Choroid plexus epithelial cell (primary cell): ENCODE measurements at regions not wholly inside any gene's neighbourhood (a gene's known extent, or its start where the extent isn't known, plus 50 kb on each side); places are given as distances from the start of the nearest gene placed in this dataset.

Source experiments
- DNase-seq: peaks from one replicate; pipeline ENCODE4 v3.0.0-alpha.2; 2010; ENCODE audit warnings: low read depth
- H3K4me3 ChIP-seq: 2 replicates; pipeline ENCODE4 v1.5.1; 2011; ENCODE audit warnings: low read depth, mild to moderate bottlenecking, control low read depth, low read length, moderate library complexity
- CTCF ChIP-seq: conservative IDR thresholded peaks from 2 replicates; pipeline ENCODE4 v1.5.1; 2011; ENCODE audit warnings: low read depth, mild to moderate bottlenecking, control low read depth, inconsistent platforms, low read length, moderate library complexity

- TF ChIP-seq CTCF: no peak
- DNase-seq: no peak
- no peak overlapping the region for H3K4me3 ChIP-seq
Measured at GRCh38 chr15:92839696-92840095, 60.4 kb upstream of the CHD2 start.

GRCh38 chr15:92840149-92840548 lies 60.0 kb upstream of the CHD2 start:
- TF ChIP-seq CTCF: no peak
- H3K4me3 ChIP-seq: no peak overlapping the region
- no peak for DNase-seq

GRCh38 chr15:92843326-92843725 lies 56.8 kb upstream of the CHD2 start:
- no peak for DNase-seq
- TF ChIP-seq CTCF: no peak
- H3K4me3 ChIP-seq: no peak overlapping the region

- no peak for TF ChIP-seq CTCF
- no peak overlapping the region for H3K4me3 ChIP-seq
- no peak for DNase-seq
Measured at GRCh38 chr15:92843814-92844213, 56.3 kb upstream of the CHD2 start.

- no peak overlapping the region for H3K4me3 ChIP-seq
- DNase-seq: peak; percentile 74
- no peak for TF ChIP-seq CTCF
Measured at GRCh38 chr15:92845126-92845508, 55.0 kb upstream of the CHD2 start.

- peak; percentile 51 for DNase-seq
- no peak for TF ChIP-seq CTCF
Measured at GRCh38 chr15:92846741-92847140, 53.4 kb upstream of the CHD2 start.

GRCh38 chr15:92847841-92848240 lies 52.3 kb upstream of the CHD2 start:
- TF ChIP-seq CTCF: no peak
- no peak overlapping the region for H3K4me3 ChIP-seq
- DNase-seq: no peak

More at GRCh38 chr15:92846741-92847140, 53.4 kb upstream of the CHD2 start:
- H3K4me3 ChIP-seq: no peak overlapping the region
